GM12892 (cell line): ENCODE measurements at regions not wholly inside any gene's neighbourhood (a gene's known extent, or its start where the extent isn't known, plus 50 kb on each side); places are given as distances from the start of the nearest gene placed in this dataset.

Source experiments
- POLR2A ChIP-seq: IDR thresholded peaks from 2 replicates; pipeline ENCODE4 v1.6.1; 2011; ENCODE audit warnings: low read depth, low read length, control low read depth
- POLR2AphosphoS5 ChIP-seq: IDR thresholded peaks from 2 replicates; pipeline ENCODE4 v1.6.1; 2011; ENCODE audit warnings: low read depth, low read length, control low read depth

GRCh38 chr16:79269211-79269863, 331.2 kb downstream of the MAF start:
- TF ChIP-seq POLR2A, result no peak
- TF ChIP-seq POLR2AphosphoS5, result no peak
